ENCODE measurements at regions not wholly inside any gene's neighbourhood (a gene's known extent, or its start where the extent isn't known, plus 50 kb on each side); places are given as distances from the start of the nearest gene placed in this dataset.

GRCh38 chr4:179662522-179662921, 2220.3 kb upstream of the AGA start:
- ChIA-PET CTCF (ENCODE audit: low intra/inter-chr PET ratio, low total read pairs) (no interaction called here), POLR2A (no interaction called here)
- H4K20me1 ChIP-seq (ENCODE audit: insufficient read depth, low read length), result no peaks in the 10 kb centered on the region
- no TSS peak for BruUV-seq (replicated peaks)
- no peak for FAIRE-seq
- H3K27me3 ChIP-seq (ENCODE audit: control insufficient read depth in 1 of 2, insufficient read depth in 2 of 2, low read length in 2 of 2), result no peaks in the 10 kb centered on the region
- ATAC-seq, result no peak
- no peaks in the 10 kb centered on the region for H3K4me1 ChIP-seq (ENCODE audit: insufficient read depth, low read length)
- no peak overlapping the region for H3K9ac ChIP-seq (ENCODE audit: insufficient read depth, low read depth, low read length)
- no peaks in the 10 kb centered on the region for H3K79me2 ChIP-seq (ENCODE audit: insufficient read depth, low read length)
- no peak for DNase-seq (ENCODE audit: low spot score)
- TF ChIP-seq FOSL2 (CRISPR knock-in tag; IDR thresholded peaks at IDR 0.05), result no peak
- H3K4me2 ChIP-seq (ENCODE audit: low read depth, low read length), result no peak overlapping the region
- H3K36me3 ChIP-seq (replicated peaks in 1 of 2; ENCODE audit: control insufficient read depth in 1 of 2, insufficient read depth in 2 of 2, low read length in 2 of 2), result no peaks in the 10 kb centered on the region
- H2AFZ ChIP-seq (ENCODE audit: low read length), result no peak overlapping the region
- in situ Hi-C loops (cut with HindIII; ENCODE audit: extremely low pct_ligation_motif_present, low pct_unique_long_range_greater_than_20kb), result no loop called here
- H3K4me3 ChIP-seq (replicated peaks in 1 of 3; ENCODE audit: insufficient read depth in 1 of 3, low read depth in 2 of 3, low read length in 3 of 3), result no peak overlapping the region
- intact Hi-C loops (cut with micrococcal nuclease; ENCODE audit: unreplicated experiment), result no loop called here
- peaks cover 37% of the 10 kb centered on the region; the same call in 1 of the 2 replicates for H3K9me3 ChIP-seq (ENCODE audit: low read length)
- H3K27ac ChIP-seq (ENCODE audit: extremely low read length, insufficient read depth, low read length), result no peak overlapping the region

GRCh38 chr4:179663641-179664429, 2221.6 kb upstream of the AGA start:
- ATAC-seq, result no peak
- Histone ChIP-seq H3K79me2 (ENCODE audit: insufficient read depth, low read length) (no peaks in the 10 kb centered on the region), H3K27me3 (ENCODE audit: control insufficient read depth in 1 of 2, insufficient read depth in 2 of 2, low read length in 2 of 2) (no peaks in the 10 kb centered on the region), H3K9me3 (ENCODE audit: low read length) (peaks cover 37% of the 10 kb centered on the region; the same call in 1 of the 2 replicates), H4K20me1 (ENCODE audit: insufficient read depth, low read length) (no peaks in the 10 kb centered on the region), H3K27ac (ENCODE audit: extremely low read length, insufficient read depth, low read length) (no peak overlapping the region), H3K4me3 (replicated peaks in 1 of 3; ENCODE audit: insufficient read depth in 1 of 3, low read depth in 2 of 3, low read length in 3 of 3) (no peak overlapping the region), H3K4me2 (ENCODE audit: low read depth, low read length) (no peak overlapping the region), H2AFZ (ENCODE audit: low read length) (no peak overlapping the region), H3K4me1 (ENCODE audit: insufficient read depth, low read length) (no peaks in the 10 kb centered on the region), H3K9ac (ENCODE audit: insufficient read depth, low read depth, low read length) (no peak overlapping the region), H3K36me3 (replicated peaks in 1 of 2; ENCODE audit: control insufficient read depth in 1 of 2, insufficient read depth in 2 of 2, low read length in 2 of 2) (no peaks in the 10 kb centered on the region)
- in situ Hi-C loops (cut with HindIII; ENCODE audit: extremely low pct_ligation_motif_present, low pct_unique_long_range_greater_than_20kb), result no loop called here
- DNase-seq (ENCODE audit: low spot score), result no peak
- POLR2A ChIA-PET, result no interaction called here
- WGBS (ENCODE audit: low lambda C conversion rate), result 21% methylated on average over 6 of the region's 6 CpGs
- CTCF ChIA-PET (ENCODE audit: low intra/inter-chr PET ratio, low total read pairs), result no interaction called here
- no peak for FAIRE-seq
- no TSS peak for BruUV-seq (replicated peaks)
- intact Hi-C loops (cut with micrococcal nuclease; ENCODE audit: unreplicated experiment), result no loop called here
- TF ChIP-seq TBL1XR1 (IDR thresholded peaks at IDR 0.05; ENCODE audit: borderline replicate concordance, low read length, partially characterized antibody) (no peak), PHB2 (IDR thresholded peaks at IDR 0.05; ENCODE audit: partially characterized antibody) (peak; percentile 56), BATF2 (CRISPR knock-in tag; IDR thresholded peaks at IDR 0.05) (no peak), ZNF740 (CRISPR knock-in tag; IDR thresholded peaks at IDR 0.05) (no peak), RBFOX2 (IDR thresholded peaks at IDR 0.05; ENCODE audit: low read depth, low read length) (no peak), ZNF431 (CRISPR knock-in tag; IDR thresholded peaks at IDR 0.05; ENCODE audit: borderline replicate concordance, low read depth) (no peak)

Data from HepG2 (cell line).